RPMI8226 (cell line): ENCODE measurements at regions not wholly inside any gene's neighbourhood (a gene's known extent, or its start where the extent isn't known, plus 50 kb on each side); places are given as distances from the start of the nearest gene placed in this dataset.

Source experiments
- DNase-seq: peaks from one replicate; pipeline ENCODE4 v3.0.0-alpha.2; 2015

DNA sequence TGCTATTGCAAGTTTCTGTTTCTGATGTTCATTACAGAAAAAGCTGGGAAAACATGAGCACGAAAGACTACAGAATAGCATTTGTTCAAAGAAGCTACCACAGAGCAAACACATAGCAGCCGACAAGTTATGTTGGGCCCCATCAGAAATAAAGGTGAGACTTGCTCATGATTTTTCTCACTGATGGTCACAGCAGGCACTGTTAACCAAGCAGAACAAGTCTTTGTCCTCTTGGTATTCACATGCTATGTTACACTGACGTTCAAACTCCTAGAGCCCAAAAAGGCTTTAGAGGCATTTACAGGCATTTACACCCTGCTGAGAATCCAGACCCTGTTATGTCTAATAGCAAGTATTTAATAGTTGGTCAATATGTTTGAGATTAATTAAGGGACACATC lies 235.0 kb upstream of the HNMT start:
- no peak for DNase-seq

DNA sequence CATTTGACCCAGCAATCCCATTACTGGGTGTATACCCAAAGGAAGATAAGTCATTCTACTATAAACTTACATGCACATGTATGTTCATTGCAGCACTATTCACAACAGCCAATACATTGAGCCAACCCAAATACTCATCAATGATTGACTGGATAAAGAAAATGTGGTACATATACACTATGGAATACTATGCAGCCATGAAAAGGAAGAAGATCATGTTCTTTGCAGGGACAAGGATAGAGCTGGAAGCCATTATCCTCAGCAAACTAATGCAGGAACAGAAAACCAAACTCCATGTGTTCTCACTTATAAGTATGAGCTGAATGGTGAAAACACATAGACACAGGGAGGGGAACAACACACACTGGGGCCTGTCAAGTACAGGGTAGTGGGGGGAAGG lies 226.7 kb upstream of the HNMT start:
- no peak for DNase-seq

DNA sequence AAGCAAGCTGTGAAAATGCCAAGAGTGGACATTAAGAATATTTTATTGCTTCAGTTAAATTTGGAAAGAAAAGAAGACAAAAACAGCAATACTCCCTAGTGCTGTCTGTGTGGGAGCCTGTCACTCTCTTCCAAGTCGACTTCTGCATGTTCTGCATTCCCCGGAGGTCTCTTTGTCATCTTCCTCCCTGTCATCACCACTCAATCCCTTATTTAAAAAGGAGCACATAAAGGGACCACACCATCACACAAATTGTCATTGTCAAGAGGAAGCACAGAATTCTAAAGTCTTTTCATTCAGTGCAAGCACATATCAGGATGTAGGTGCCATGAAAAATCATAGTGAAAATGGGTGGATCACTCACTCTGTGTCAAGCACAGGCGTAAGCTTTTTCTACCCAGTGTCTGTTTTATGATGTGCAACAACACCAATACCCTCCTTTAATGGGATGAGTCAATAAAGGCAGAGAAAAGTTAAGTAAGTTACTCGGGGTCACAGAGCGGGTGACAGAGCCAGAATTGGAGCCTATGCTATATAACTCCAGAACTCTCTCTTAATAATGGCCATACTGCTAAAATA lies 222.4 kb upstream of the HNMT start:
- no peak for DNase-seq

DNA sequence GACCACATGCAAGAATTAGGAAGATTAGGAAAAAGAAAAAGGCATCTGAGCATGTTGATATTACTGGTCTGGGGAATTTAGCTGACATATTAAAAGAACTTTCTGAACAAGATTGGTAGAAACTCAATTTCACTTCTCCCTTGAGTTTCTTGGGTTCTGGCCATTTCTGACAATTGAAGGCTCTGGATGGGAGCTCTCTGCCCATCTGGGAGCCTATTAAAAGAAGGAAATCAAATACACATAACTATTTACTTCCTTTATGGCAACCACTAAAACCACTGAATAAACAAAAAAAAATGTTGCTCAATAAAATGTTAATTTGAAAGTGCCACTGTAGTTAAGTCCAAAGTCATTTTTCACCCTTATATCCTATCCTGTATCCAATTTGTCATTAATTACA lies 216.8 kb upstream of the HNMT start:
- no peak for DNase-seq

DNA sequence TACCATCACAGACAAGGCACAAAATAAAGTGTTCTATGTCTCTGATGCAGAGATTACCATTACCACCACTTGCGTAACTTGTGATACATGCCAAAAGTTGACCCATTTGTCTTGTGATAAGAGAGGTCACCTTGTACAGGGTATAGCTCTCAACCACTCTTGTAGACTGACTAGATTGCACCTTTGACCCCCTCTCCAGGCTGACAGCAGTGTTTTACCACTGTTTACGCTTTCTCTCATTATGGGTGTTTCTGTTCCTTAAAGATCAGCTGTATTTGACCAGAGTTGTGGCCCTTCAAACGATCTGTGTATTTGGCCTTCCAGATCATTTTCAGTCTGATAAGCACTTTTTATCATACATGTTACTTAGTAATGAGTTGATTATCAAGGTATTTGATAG lies 215.7 kb upstream of the HNMT start:
- DNase-seq, result no peak

DNA sequence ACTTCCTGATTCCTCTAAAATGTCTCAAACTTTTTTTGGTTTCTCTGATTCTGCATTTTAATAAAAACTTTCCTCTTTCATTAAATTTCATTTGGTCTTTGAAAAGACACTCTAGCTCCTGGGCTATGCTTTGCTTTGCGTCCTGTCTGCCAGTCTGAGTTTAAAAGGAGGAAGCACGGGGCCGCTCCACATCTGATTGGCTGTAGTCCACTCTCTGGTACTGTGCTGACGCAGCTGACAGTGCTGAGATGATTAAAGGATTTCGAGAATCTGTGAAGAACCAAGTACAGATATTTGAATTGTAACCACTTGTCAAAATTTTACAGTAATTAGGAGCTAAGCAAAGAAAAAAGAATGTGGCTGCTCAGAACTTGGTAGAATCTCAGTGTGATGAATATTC lies 199.6 kb upstream of the HNMT start:
- DNase-seq, result peak; percentile 20

DNA sequence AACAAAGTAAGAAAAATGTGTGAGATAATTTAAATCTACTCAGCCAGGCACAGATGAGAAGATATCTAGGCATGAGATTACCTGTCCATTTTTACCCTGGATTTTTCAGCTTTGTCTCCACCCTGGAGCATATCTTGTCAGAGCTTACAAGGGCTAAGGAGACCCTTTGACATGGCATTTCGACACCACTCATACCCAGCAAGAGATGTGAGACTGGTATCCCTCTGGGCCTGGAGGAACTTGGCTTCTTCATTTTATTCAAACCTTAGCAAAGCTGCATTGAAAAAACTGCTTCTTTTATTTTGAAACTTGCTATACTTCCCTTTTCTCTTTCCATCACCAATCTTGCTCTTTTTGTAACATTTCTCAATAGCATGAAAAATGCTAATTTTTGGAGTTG lies 194.9 kb upstream of the HNMT start:
- no peak for DNase-seq

DNA sequence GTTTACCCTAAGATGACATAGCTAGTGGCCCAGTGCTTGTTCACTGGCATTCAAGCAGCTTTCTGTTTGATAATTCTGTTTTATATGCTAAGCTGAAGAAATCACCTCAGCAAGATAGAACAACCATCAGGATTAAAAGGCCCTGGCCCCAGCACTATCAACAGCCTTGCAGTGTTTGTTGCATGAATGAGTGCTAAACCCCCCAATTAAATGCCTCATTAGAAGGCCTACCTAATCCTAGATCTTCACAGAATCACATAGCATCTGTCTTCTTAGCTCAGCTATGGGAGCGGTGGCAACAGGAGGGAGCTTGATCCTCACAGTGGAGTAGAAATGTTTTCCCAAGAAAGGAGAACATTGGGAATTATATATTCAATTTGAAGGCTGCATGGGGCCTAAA lies 194.1 kb upstream of the HNMT start:
- no peak for DNase-seq

DNA sequence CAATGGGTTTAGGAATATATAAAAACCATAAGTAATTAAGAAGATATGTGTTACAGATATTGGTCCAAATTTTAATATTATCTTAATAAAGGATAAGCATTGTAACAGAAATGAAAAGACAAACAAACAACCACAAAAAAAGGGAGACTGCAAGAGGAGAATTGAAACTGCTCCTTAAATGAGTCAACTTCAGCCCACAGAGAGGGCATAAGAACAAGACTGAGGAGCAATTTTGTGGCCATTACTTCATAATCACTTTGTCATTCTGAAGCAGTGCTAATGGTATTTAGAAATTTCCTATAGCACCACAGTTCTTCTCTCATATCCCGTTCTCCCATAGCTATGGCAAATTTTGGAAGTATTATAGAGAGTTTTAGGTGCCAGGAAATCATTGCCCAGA lies 193.2 kb upstream of the HNMT start:
- no peak for DNase-seq

DNA sequence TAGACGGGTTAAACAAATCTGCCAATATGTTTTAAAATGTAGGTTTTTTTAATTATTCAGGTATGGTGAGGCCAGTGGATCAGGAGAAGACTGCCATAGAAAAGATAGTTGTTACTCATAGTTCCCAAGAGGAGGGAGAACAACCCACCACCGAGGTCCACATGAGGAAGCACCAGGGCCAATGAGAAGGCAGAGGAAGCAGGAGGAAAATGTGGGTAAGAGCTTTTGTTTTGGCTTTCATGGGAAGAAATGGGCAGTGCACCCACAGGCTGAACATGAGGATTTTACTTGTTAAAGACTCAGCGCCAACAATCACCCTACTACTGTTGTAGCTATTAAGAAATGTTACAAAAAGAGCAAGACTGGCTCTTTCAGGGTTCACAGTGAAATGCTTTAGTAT lies 191.8 kb upstream of the HNMT start:
- DNase-seq, result no peak

DNA sequence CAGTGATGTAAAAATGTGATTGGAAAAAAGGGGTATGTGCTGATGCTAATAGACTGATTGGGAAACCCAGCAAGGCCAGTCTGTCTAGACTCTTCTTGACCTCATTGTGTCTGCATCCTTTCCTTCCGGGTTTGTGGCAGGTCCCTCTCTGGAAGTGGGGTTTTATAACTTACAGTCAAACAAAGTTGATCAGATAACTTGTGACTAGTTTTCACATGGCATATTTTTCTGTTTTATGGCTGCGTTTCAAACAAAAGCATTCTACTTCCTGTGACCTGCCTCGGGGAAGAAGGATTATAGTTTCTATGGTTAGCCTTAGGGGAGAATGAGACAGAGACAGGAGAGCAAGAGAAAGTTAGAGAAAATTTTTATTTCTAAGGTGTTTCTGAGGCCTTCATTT lies 188.7 kb upstream of the HNMT start:
- no peak for DNase-seq

DNA sequence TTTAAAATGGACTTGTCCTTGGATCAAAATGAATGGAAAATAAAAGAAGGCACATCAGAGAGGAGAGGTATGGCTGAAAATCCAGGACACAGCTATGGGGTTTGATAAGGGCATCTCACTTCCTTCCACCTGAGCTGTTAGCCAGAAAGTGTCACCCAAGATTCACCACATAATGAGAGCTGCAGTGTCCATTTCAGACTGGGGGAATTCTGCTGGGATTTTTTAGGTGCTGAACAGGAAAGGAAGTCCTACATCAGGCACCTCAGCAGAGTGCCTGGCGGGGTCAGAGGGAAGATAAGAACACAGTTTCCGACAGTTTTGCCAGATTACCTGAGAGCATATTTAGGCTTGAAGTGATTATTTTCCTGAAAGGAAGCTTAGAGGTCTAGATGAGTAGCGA lies 187.6 kb upstream of the HNMT start:
- no peak for DNase-seq

DNA sequence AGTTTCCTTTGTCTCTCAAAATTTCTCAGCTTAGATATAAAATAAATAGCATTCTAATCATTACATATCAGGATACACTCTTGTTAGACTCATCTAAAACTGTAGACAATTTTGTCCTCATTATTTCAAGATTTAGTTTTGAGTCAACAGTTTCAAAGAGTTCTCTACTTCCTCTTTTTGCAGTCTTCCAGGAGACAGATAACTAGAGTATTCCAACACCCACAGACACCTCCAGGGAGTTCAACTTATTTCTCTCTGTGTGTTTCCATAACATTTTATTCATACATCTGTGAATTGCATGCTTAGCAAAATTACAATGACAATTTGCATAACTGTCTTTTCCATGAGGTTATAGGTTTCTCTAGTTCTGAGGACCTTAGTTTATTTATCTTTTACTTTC lies 166.6 kb upstream of the HNMT start:
- no peak for DNase-seq

DNA sequence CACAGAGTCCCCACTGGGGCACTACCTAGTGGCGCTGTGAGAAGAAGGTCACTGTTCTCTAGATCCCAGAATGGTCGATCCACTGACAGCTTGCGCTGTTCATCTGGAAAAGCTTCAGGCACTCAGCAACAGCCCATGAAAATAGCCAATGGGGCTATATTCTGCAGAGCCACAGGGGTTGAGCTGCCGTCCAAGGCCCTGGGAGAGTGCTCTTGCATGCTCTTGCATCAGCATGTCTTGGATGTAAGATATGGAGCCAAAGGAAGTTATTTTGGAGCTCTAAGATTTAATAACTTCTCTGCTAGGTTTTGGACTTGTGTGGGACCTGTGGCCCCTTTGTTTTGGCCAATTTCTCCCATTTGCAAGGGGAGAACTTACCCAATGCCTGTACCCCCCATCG lies 164.7 kb upstream of the HNMT start:
- no peak for DNase-seq

DNA sequence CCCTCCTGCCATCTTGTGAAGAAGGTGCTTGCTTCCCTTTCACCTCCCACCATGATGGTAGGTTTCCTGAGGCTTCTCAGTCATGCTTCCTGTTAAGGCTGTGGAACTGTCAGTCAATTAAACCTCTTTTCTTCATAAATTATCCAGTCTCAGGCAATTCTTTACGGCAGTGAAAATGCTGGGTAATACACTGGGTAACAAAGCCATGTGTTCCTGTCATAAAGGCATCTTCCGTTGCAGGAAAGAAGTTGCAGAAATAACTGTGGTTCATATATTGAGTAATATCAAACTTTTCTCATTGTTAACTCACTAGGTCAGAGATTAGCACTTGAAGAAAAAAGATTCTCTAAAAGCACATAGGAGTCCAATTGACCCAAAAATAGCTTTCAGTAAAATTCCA lies 163.9 kb upstream of the HNMT start:
- no peak for DNase-seq

DNA sequence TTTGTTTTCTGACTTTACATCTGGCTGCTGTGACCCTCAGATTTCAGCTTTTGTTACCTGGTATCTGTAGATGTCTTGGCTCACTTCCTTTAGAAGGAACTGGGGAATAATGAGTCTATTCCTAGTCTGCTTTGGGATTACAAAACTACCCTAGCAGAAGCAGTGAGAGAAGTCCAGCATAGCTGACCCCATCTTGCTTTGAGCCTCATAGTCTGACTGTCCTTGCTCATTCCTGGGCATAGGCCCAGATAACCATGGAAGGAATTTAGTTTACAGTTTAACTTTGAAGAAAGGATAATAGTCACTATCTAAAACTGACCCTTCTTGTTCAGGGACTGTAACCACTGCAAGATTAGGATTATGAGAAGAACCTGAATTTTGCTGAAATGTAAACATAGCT lies 163.0 kb upstream of the HNMT start:
- DNase-seq, result no peak

DNA sequence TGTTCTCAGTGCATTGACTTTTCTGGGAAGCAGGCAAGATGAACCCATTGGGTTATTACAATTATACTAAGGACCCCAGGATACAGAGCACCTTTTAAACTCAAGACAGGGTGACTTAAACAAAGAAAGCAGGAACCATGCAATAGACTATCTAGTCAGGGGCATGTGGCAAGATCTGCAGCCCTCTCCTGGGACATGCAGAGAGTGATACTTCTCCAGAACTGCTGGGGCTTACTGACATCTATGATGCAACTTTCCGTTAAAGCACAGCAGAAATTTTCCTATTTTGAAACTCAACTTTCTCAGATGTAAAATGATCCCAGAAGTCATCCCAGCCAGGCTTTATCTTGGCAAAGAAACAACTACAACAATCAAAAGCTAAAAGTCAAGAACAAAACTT lies 162.2 kb upstream of the HNMT start:
- no peak for DNase-seq

DNA sequence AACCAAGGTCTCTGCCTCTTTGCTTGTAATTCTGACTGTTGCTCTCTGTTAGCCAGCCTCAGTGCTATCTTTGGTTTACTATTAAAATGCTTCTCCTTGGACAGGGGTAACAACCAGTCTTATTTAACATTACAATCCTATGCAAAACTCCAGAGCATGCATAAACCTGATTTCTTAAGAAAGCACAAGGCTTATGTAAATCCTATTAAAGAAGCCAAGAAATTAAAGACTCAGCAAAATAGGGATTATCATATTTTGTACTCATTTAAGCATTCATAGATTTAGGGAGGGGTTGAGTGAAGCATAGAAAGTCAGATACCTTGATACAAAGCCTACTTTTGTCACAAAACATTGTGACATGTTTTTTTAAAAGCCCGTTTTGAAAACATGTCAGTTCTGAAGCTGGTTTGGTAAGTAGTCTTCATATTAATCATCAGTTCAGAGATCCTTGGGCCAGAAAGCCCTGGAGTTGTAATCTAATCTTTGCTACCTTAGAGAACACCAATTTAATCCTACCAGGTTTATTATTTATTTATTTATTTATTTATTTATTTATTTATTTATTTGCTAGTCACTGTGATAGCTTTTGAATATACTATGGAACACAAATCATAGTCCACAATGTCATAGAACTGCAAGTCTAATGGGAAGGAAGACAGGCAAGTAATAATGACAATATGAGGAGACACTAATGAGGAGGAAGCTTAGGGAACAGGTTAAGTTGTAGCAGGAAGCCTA lies 158.0 kb upstream of the HNMT start:
- no peak for DNase-seq

DNA sequence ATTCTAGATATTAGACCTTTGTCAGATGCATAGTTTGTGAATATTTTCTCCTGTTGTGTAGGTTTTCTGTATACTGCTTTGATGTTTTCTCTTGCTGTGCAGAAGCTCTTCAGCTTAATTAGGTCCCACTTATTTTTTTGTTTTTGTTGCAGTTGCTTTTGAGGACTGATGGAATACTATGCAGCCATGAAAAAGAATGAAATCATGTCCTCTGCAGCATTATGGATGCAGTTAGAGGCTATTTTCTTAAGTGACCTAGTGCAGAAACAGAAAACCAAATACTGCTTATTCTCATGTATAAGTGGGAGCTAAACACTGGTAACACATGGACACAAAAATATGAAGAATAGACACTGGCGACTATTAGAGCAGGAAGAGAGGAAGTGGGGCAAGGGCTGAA lies 155.0 kb upstream of the HNMT start:
- no peak for DNase-seq

DNA sequence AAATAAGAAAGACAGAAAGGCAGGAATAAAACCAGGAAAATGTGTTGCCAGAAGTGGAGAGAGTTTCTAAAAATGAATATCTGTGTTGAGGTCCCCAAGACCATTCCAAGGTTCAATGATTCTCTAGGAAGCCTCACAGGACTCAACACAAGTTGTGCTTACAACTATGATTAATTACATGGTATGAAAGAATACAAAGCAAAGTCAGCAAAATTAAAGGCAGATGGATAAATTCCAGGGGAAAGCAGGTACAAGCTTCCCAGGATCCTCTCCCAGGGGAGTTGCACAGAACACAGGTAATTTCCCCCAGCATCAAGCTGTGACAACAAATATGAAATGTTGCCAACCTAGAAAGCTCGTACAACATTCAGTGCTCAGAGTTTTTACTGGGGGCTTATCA lies 154.4 kb upstream of the HNMT start:
- DNase-seq, result no peak

DNA sequence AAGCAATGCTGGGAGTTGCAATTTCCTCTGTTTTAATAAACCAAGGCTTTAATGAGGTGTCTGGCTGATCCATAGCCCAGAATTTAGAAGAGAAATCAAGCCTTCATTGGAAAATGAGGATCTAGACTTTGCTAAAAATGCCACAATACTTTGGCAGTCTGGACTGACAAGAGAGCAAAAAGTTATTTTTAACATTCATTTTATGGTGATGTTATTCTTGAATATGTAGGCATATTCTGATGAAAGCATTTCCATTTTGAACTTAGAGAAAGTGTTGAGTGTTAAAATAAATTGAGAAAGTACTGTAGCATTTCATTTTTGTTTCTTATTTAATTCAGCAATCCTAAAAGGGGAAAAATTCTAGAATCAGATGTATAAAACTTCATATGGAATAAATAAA lies 151.8 kb upstream of the HNMT start:
- no peak for DNase-seq

DNA sequence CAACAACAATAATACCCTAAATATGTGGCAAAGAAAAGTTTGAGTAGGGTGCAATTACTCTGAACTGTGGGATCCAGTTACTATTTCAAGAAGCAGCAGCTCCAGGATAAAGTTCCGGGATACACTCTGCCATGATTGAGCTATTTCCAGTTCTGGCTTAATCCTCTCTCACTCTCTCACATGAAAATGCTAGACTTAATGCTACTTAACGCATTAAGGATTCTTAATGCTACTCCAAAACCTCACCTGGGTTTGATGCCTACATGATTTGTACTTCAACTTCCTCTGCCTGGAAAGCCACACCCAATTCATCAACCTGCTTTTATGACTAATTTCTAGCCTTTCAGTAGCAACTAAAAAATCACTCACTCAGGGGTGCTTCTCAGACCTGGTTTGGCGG lies 151.1 kb upstream of the HNMT start:
- DNase-seq, result no peak

DNA sequence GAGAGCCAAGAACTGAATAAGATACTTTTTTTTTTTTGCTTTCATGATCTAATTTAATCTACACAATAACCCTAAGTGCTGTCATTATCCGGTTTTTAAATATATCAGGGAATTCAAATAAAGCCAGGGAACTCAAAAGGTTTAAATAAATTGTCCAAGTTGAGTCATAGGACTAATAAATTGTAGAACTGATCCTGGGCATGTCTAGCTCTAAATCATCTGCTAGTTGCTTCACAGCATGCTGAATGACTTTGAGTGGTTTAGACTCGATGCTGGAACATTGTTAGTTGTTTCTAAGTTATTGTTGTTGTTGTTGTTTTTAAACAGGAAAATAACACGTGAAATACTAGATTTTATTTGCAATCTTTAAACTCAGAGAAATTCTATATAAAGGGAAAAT lies 147.2 kb upstream of the HNMT start:
- DNase-seq, result no peak

DNA sequence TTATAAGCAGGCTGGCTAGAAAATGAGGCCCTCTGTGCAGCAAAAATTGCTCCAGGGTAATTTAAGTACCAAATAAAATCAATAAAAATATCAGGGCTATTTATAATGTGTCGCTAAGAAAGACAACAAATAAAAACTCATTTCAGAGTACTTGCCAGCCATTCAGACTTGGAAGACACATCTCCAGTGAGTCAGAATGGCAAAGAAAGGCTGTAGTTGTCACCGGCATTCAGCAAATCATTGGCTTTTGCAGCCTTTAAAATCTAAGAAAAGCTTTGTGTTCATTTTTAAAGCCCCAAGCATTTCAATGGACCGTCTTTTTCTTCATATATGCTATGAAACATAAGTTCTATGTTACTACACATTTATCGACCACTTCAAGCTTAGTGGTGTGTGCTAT lies 141.1 kb upstream of the HNMT start:
- no peak for DNase-seq

DNA sequence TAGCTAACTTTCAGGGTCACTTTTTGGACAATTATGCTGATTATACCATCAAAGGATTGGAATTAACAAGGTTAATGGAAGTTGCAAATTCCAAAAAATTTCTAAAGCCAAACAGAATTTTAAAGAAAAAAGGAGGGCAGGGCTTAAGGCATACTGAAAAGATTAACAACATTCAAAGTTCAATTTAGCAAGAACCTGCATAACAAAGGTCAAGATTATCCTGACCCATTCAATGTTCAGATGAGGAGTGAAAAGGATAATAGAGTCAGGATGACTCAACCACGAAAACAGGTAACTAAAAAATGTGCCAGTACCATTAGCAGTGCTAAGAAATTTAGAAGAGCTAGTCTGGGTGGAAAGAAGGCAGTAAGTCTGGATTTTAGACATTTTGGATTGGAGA lies 139.8 kb upstream of the HNMT start:
- no peak for DNase-seq
